Brain microvascular endothelial cell (primary cell): ENCODE measurements at regions not wholly inside any gene's neighbourhood (a gene's known extent, or its start where the extent isn't known, plus 50 kb on each side); places are given as distances from the start of the nearest gene placed in this dataset.
"Not testable (repeated sequence)": the region's sequence is repeated elsewhere in the genome, so short reads cannot be mapped to it uniquely, and the experiment has no call there.

Source experiments
- DNase-seq: peaks from one replicate; pipeline ENCODE4 v3.0.0-alpha.2; 2020
- H3K27ac ChIP-seq: fragments of 250-450 bp; sonication (Bioruptor Pico); 2 replicates; pipeline ENCODE4 v1.5.1; 2020; ENCODE audit warnings: mild to moderate bottlenecking, moderate library complexity
- H3K27me3 ChIP-seq: fragments of 250-450 bp; sonication (Bioruptor Pico); replicated peaks from 2 replicates; pipeline ENCODE4 v1.5.1; 2020; ENCODE audit warnings: mild to moderate bottlenecking
- H3K36me3 ChIP-seq: fragments of 250-450 bp; sonication (Bioruptor Pico); replicated peaks from 2 replicates; pipeline ENCODE4 v1.5.1; 2020; ENCODE audit warnings: mild to moderate bottlenecking
- H3K4me3 ChIP-seq: 2 replicates; pipeline ENCODE4 v1.5.1; 2011; ENCODE audit warnings: low read depth, mild to moderate bottlenecking, control low read depth, low read length, moderate library complexity
- CTCF ChIP-seq: IDR thresholded peaks from 2 replicates; pipeline ENCODE4 v1.5.1; 2011; ENCODE audit warnings: low read depth, mild to moderate bottlenecking, moderate library complexity, low read length, control low read depth, inconsistent platforms; ENCODE audit errors: missing control alignments
- in situ Hi-C: cut with HindIII; loops from 2 replicates; pipeline ENCODE4 v1.10.0; 2017; ENCODE audit warnings: low sequenced_read_pairs, low pct_ligation_motif_present

- in situ Hi-C loops, H3K4me3 ChIP-seq, H3K36me3 ChIP-seq, H3K27ac ChIP-seq, H3K27me3 ChIP-seq: not testable (repeated sequence)
- DNase-seq = peak; percentile 56
These were observed 105.0 kb upstream of the IKBKE start for GRCh38 chr1:206365271-206365670.

- H3K27ac ChIP-seq, DNase-seq, H3K27me3 ChIP-seq, H3K36me3 ChIP-seq, in situ Hi-C loops, H3K4me3 ChIP-seq: not testable (repeated sequence)
These were observed 104.1 kb upstream of the IKBKE start for GRCh38 chr1:206366131-206366530.

DNA sequence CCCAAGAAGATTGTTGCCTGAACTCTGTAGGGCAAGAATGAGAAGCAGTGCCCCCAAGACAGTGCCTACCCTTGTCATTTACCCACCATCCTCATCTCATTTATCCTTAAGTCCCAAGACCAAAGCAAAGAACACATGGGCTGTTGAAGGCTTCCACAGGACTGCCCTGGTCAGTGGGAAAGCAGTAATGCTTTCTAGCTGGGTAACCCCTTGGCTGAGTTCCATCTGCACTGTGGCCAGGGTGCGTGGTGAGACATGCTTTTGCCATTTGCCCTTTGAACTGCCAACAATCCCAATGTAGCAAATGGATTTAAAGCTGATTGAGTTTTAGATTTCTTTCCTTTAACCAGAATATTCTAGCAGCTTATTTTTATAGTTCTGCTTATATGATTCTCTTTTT, 103.5 kb upstream of the IKBKE start:
- H3K27me3 ChIP-seq, H3K36me3 ChIP-seq, DNase-seq, in situ Hi-C loops, H3K4me3 ChIP-seq, H3K27ac ChIP-seq: not testable (repeated sequence)

DNA sequence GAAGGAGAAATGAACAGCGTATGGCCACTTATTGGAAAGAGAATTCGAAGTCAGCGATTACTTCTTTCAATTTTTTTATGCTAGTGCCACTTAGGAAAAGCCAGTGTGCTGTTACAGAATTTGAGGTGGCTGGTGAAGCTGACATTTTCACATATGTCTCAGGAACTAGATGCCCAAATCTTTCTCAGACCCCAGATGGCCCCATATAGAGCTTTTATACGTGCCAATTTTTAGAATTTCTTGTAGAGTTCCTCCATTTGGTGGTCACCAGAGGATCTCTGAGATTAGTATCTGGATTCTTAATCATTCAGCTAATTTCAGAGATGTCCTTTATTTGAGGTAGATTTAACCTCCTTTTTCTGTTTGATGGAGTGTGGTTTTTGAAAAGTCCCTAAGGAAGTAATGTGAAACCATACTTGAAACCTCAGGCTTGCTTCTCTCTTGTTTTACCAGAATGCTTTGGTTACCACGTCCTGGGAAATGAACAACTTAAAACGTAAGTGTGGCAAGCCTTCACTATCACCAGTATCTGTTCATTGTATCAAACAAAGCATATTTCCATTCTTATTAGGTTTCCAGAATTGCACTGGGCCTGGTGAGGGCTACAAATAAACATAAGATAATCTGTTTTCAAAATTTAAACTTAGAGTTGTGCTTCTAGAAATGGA, 102.2 kb upstream of the IKBKE start:
- in situ Hi-C loops = not testable (repeated sequence)

DNA sequence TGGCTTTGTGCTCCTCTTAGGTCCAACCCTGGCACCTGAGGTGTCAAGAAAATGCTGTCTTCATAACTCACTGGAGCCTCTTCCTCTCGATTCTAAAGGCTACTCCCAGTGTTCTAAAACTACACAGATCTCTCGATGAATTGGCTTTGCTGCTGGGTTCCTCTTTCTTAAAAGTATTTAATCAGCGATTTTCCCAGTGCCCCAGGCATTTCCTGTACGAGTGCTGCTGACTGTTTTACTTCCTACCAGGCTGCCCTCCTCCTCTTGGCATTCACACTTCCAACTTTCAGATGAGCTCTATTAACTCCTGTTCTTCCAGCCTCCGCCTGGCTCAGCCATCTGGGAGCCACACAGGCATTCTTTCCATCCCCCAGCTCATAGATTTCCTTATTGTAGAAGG, 95.6 kb upstream of the IKBKE start:
- H3K27ac ChIP-seq, in situ Hi-C loops: not testable (repeated sequence)

More for the DNA sequence above, 102.2 kb upstream of the IKBKE start:
- not testable (repeated sequence) for H3K36me3 ChIP-seq, DNase-seq, H3K4me3 ChIP-seq, H3K27me3 ChIP-seq, H3K27ac ChIP-seq

GRCh38 chr1:206375552-206375951, 94.7 kb upstream of the IKBKE start:
- H3K36me3 ChIP-seq, H3K27ac ChIP-seq, DNase-seq, H3K27me3 ChIP-seq, H3K4me3 ChIP-seq, in situ Hi-C loops: not testable (repeated sequence)

More for the DNA sequence above, 95.6 kb upstream of the IKBKE start:
- DNase-seq, H3K4me3 ChIP-seq, H3K36me3 ChIP-seq, H3K27me3 ChIP-seq: not testable (repeated sequence)

DNA sequence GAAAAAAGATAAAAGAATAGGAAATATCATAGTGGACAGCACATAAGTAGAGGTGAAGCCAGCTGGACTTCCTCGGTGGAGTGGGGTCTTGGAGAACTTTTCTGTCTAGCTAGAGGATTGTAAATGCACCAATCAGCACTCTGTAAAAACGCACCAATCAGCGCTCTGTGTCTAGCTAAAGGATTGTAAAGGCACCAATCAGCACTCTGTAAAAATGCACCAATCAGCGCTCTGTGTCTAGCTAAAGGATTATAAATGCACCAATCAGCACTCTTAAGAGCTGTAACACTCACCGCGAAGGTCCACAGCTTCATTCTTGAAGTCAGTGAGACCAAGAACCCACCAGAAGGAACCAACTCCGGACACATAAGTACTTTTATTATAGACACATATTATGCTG, 91.8 kb upstream of the IKBKE start:
- in situ Hi-C loops, H3K4me3 ChIP-seq, DNase-seq, H3K36me3 ChIP-seq, H3K27me3 ChIP-seq, H3K27ac ChIP-seq: not testable (repeated sequence)

DNA sequence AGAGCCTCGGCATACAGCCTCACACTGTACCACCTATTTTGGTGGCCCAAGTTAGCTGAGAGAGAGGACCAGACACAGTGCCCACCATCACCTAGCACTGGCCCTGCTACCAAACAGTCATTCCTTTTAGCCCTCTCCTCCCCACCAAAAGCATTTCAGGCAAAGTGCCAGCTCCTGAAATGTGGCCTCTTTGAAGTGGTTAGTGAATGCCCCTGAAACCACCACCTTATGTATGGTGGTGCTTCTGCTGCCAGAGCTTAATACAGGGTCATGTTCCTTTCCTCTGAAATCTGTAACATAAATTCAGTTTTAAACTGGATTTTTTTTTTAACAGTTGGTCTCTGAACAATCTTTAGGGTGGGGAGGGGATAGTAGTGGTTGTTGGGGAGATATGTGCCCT, 91.0 kb upstream of the IKBKE start:
- H3K27me3 ChIP-seq, H3K27ac ChIP-seq, H3K4me3 ChIP-seq, DNase-seq, in situ Hi-C loops, H3K36me3 ChIP-seq: not testable (repeated sequence)

DNA sequence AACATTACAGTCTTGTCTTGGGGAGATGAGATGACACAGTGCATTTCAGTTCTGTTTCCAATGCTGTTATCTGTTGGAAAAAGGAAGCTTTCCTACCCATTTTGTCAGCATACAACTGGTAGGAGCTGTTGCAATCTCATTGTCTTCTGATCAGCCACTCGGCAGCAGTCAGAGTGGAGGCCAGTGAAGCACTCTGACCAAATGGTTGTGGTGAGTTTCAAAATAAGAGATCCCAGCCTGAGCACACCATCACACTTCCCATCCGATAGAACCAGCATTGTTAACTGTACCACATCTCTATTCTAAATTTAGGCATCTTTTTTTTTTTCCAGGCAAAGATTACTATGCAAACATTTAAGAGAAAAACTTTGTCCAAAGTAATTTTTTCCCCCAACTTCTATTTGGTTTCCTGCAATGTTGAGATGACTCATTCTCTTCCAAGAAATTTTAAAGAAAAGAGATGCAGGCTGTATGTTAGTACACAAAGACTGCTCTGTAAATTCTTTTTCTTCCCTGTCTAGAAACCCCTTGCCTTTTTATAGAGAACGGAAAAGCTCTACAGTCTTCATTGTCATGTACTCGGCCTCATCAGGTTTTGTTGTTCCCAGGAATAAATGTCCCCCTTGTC, 90.0 kb upstream of the IKBKE start:
- in situ Hi-C loops, H3K27me3 ChIP-seq, H3K27ac ChIP-seq, H3K4me3 ChIP-seq, H3K36me3 ChIP-seq: not testable (repeated sequence)
- DNase-seq = peak; percentile 22

GRCh38 chr1:206380791-206381610, 89.3 kb upstream of the IKBKE start:
- DNase-seq, in situ Hi-C loops, H3K4me3 ChIP-seq, H3K27me3 ChIP-seq, H3K36me3 ChIP-seq: not testable (repeated sequence)
- H3K27ac ChIP-seq = peak overlapping the region; percentile 72
- peak; percentile 9 for TF ChIP-seq CTCF
